IPS DF 6.9 (cell line): ENCODE measurements at regions not wholly inside any gene's neighbourhood (a gene's known extent, or its start where the extent isn't known, plus 50 kb on each side); places are given as distances from the start of the nearest gene placed in this dataset.

Experiments used
- DNase-seq: peaks from one replicate; pipeline ENCODE4 v3.0.0-alpha.2; 2013; ENCODE audit warnings: low read depth, low spot score
- H3K27ac ChIP-seq: one replicate; pipeline ENCODE4 v1.5.1; 2013; ENCODE audit warnings: low read length, control low read depth
- H3K27me3 ChIP-seq: 2 replicates; pipeline ENCODE4 v1.6.1; 2013; ENCODE audit warnings: mild to moderate bottlenecking, low read length; ENCODE audit not compliant: control insufficient read depth, insufficient read depth
- H3K36me3 ChIP-seq: 2 replicates; pipeline ENCODE4 v1.6.1; 2013; ENCODE audit warnings: low read length; ENCODE audit not compliant: control insufficient read depth, insufficient read depth
- H3K4me1 ChIP-seq: 2 replicates; pipeline ENCODE4 v1.6.1; 2013; ENCODE audit warnings: low read length; ENCODE audit not compliant: control insufficient read depth, insufficient read depth
- H3K4me3 ChIP-seq: 2 replicates; pipeline ENCODE4 v1.5.1; 2013; ENCODE audit warnings: mild to moderate bottlenecking, low read length
- H3K9me3 ChIP-seq: 2 replicates; pipeline ENCODE4 v1.6.1; 2013; ENCODE audit warnings: low read length, inconsistent platforms; ENCODE audit not compliant: control insufficient read depth, insufficient read depth
- WGBS: extraction: QIAGEN DNeasy Blood & Tissue Kit; methylation state at CpG from one replicate; pipeline ENCODE4 v1.1.7; 2013; ENCODE audit warnings: mixed read lengths, missing lambda C conversion rate; ENCODE audit not compliant: insufficient read length, insufficient coverage; 5-methylcytosine and 5-hydroxymethylcytosine counted together

- Histone ChIP-seq H3K4me3 (no peak overlapping the region), H3K9me3 (no peaks in the 10 kb centered on the region), H3K36me3 (no peaks in the 10 kb centered on the region), H3K27me3 (no peaks in the 10 kb centered on the region), H3K4me1 (no peaks in the 10 kb centered on the region), H3K27ac (no peak overlapping the region)
- WGBS = no CpG with 5 or more reads among the region's 9 CpGs
- no peak for DNase-seq
Observed at GRCh38 chr7:46741181-46741580, 820.1 kb upstream of the IGFBP3 start.

DNA sequence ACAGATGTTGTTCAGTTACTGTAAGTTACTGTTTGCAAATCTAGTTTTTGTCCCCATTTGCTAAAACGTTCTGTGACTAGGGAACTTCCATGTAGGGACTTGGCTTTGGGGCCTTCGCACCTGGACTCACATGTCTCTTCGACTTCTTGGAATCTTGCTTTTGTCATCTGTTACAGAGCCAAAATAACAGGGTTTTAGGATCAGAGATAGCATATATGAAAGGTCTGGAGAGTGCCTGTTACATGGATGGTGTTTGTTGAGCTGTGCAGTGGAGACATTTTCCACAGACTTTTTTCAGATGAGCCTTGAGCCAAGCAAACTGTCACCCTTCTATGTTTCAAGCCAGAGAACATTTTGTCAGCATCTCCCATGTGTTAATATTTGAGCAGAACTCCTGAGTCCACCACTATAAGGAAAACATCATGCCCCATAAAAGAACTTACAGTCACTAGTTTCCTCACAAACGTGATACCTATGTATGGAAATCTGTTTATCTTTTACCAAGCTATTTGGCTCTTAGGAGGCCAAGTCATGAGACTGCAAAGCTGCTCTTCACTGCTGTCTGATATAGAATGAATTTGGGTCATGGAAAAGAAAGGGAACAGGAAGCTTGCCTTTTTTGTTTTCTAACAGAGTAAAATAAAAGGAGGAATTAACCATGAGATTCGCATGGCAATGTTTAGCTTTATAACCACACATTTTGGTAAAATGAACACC lies 818.6 kb upstream of the IGFBP3 start:
- no peak for DNase-seq
- Histone ChIP-seq H3K36me3 (no peaks in the 10 kb centered on the region), H3K4me3 (no peak overlapping the region), H3K9me3 (no peaks in the 10 kb centered on the region), H3K4me1 (no peaks in the 10 kb centered on the region), H3K27me3 (no peaks in the 10 kb centered on the region), H3K27ac (no peak overlapping the region)
- WGBS = no CpG with 5 or more reads among the region's 5 CpGs

DNA sequence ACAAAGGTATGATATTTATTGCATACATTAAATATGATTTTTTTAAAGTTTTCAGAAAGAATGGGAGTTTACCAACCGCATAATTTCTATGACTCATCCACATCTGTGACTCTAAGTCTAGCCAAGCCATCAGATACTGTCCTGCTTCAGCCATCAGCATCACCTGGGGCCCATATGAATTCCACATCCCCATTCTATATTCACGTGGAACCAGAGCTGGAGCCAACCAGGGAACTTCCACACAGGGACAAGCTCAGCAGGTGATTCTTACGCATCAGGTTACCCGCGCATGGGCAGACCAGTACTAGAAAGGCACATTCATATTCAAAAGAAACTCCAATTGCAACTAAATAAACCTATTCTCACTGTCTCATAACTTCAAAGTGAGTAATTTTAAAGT lies 817.7 kb upstream of the IGFBP3 start:
- no peaks in the 10 kb centered on the region for H3K9me3 ChIP-seq
- H3K4me3 ChIP-seq = no peak overlapping the region
- no peaks in the 10 kb centered on the region for H3K27me3 ChIP-seq
- H3K27ac ChIP-seq = no peak overlapping the region
- no peaks in the 10 kb centered on the region for H3K36me3 ChIP-seq
- no peaks in the 10 kb centered on the region for H3K4me1 ChIP-seq
- WGBS = no CpG with 5 or more reads among the region's 5 CpGs
- peak; percentile 18 for DNase-seq

DNA sequence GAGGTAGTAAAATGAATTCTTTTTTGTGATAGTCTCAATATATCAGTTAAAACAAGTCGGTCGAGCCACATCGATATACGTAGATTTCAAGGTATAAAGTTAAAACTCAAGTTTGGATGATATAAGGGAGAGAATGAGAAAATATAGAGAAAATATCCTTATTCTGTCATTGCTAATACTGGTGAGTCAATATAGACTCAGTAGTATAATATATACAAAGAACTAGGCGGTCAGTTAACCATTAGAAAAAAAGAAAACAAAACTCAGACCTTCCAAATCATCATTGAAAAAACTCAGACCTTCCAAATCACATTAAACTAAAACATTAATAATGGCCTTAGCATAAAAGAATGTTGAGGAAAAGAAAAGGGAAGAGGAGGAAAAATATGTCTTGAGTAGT lies 817.1 kb upstream of the IGFBP3 start:
- no peaks in the 10 kb centered on the region for H3K9me3 ChIP-seq
- no peaks in the 10 kb centered on the region for H3K4me1 ChIP-seq
- DNase-seq = no peak
- H3K4me3 ChIP-seq = no peak overlapping the region
- no peaks in the 10 kb centered on the region for H3K27me3 ChIP-seq
- no peaks in the 10 kb centered on the region for H3K36me3 ChIP-seq
- no CpG with 5 or more reads among the region's 5 CpGs for WGBS
- no peak overlapping the region for H3K27ac ChIP-seq

DNA sequence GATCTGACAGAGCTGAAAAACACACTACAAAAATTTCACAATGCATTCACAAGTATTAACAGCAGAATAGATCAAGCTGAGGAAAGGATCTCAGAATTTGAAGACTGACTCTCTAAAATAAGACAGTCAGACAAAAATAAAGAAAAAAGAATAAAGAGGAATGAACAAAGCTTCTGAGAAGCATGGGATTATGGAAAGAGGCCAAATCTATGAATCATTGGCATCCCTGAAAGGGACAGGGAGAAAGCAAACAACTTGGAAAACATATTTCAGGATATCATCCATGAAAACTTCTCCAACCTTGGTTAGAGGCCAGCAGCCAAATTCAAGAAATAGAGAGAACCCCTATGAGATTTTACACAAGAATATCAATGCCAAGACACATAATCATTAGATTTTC lies 804.8 kb upstream of the IGFBP3 start:
- no peak overlapping the region for H3K27ac ChIP-seq
- no peaks in the 10 kb centered on the region for H3K4me1 ChIP-seq
- no peak for DNase-seq

DNA sequence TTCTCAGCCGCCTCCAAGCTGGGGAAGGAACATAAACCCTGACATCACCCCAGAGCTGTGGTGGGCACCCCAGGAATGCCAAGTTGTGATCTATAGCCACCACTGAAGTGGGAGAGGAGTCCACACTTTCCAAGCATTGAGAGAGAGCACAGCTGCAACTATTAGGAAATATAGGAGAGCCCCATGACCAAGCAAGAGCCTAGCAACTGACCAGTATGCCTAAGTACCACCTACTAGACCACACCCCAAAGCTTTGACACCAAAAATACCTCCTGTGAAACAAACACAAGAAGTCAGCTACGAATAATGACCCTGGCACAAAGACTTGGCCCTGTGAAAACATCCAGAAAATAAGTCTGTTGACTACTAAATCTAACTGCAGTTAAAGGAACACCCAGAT lies 804.1 kb upstream of the IGFBP3 start:
- Histone ChIP-seq H3K9me3 (no peaks in the 10 kb centered on the region), H3K4me1 (no peaks in the 10 kb centered on the region), H3K27ac (no peak overlapping the region), H3K27me3 (no peaks in the 10 kb centered on the region), H3K36me3 (no peaks in the 10 kb centered on the region), H3K4me3 (no peak overlapping the region)
- no CpG with 5 or more reads among the region's 2 CpGs for WGBS
- no peak for DNase-seq

More for the DNA sequence above, 804.8 kb upstream of the IGFBP3 start:
- Histone ChIP-seq H3K4me3 (no peak overlapping the region), H3K9me3 (no peaks in the 10 kb centered on the region), H3K27me3 (no peaks in the 10 kb centered on the region), H3K36me3 (no peaks in the 10 kb centered on the region)

DNA sequence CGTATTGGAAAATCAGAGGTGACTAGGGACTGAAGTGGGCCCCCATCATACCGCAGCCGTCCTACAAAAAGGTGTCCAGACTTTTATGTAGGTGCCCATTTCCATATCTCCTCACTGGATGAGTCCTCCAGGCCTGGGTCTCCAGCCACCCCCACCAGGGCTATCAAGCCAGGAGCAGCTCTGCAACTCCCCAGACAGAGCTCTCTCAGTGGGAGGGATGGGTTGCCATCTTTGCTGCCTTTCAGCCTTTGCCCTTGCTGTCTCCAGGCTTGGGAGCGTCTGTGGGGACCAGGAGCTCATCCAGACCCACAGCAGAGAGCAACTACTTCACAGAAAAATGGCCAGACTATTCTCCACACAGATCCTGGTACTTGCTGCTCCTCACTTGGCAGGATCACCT lies 802.7 kb upstream of the IGFBP3 start:
- H3K4me3 ChIP-seq = no peak overlapping the region
- H3K9me3 ChIP-seq = no peaks in the 10 kb centered on the region
- H3K4me1 ChIP-seq = no peaks in the 10 kb centered on the region
- no peaks in the 10 kb centered on the region for H3K27me3 ChIP-seq
- no CpG with 5 or more reads among the region's 4 CpGs for WGBS
- no peaks in the 10 kb centered on the region for H3K36me3 ChIP-seq
- H3K27ac ChIP-seq = no peak overlapping the region
- no peak for DNase-seq

GRCh38 chr7:46723003-46723402 lies 801.9 kb upstream of the IGFBP3 start:
- DNase-seq = no peak
- H3K27ac ChIP-seq = no peak overlapping the region
- H3K27me3 ChIP-seq = no peaks in the 10 kb centered on the region
- H3K36me3 ChIP-seq = no peaks in the 10 kb centered on the region
- no peaks in the 10 kb centered on the region for H3K4me1 ChIP-seq
- H3K9me3 ChIP-seq = no peaks in the 10 kb centered on the region
- no CpG with 5 or more reads among the region's 7 CpGs for WGBS
- no peak overlapping the region for H3K4me3 ChIP-seq

DNA sequence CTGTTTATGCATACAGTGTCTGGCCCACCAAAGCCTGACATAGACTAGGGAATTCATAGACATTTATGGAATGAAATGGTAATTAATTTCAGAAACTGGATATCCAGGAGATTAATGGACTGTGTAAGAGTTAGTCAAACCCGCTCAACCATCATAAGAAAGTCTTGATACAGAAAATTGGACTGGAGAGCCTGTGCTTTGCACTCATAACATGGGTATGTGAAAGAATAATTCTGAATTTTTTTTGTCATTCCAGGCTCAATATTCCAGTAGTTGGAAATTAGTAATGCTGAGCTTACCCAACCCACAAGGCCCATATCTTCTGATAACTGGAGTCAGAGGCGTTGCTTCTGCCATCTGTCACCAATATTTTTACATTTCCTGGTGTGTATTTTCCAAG lies 799.7 kb upstream of the IGFBP3 start:
- no peaks in the 10 kb centered on the region for H3K4me1 ChIP-seq
- no CpG with 5 or more reads among the region's 2 CpGs for WGBS
- H3K27ac ChIP-seq = no peak overlapping the region
- no peaks in the 10 kb centered on the region for H3K9me3 ChIP-seq
- no peak overlapping the region for H3K4me3 ChIP-seq
- H3K36me3 ChIP-seq = no peaks in the 10 kb centered on the region
- H3K27me3 ChIP-seq = no peaks in the 10 kb centered on the region
- DNase-seq = no peak

- Histone ChIP-seq H3K9me3 (no peaks in the 10 kb centered on the region), H3K36me3 (no peaks in the 10 kb centered on the region), H3K4me1 (no peaks in the 10 kb centered on the region), H3K27me3 (no peaks in the 10 kb centered on the region), H3K4me3 (no peak overlapping the region), H3K27ac (no peak overlapping the region)
- no peak for DNase-seq
- no CpG with 5 or more reads among the region's 1 CpG for WGBS
Observed at GRCh38 chr7:46719616-46720015, 798.5 kb upstream of the IGFBP3 start.

- no peaks in the 10 kb centered on the region for H3K9me3 ChIP-seq
- no peak for DNase-seq
- no peaks in the 10 kb centered on the region for H3K4me1 ChIP-seq
- H3K27me3 ChIP-seq = no peaks in the 10 kb centered on the region
- no peak overlapping the region for H3K4me3 ChIP-seq
- no peaks in the 10 kb centered on the region for H3K36me3 ChIP-seq
- WGBS = no CpG with 5 or more reads among the region's 1 CpG
- H3K27ac ChIP-seq = no peak overlapping the region
Observed at GRCh38 chr7:46716926-46717325, 795.9 kb upstream of the IGFBP3 start.
